ENCODE measurements at regions not wholly inside any gene's neighbourhood (a gene's known extent, or its start where the extent isn't known, plus 50 kb on each side); places are given as distances from the start of the nearest gene placed in this dataset.
"Not testable (repeated sequence)": the region's sequence is repeated elsewhere in the genome, so short reads cannot be mapped to it uniquely, and the experiment has no call there.

DNA sequence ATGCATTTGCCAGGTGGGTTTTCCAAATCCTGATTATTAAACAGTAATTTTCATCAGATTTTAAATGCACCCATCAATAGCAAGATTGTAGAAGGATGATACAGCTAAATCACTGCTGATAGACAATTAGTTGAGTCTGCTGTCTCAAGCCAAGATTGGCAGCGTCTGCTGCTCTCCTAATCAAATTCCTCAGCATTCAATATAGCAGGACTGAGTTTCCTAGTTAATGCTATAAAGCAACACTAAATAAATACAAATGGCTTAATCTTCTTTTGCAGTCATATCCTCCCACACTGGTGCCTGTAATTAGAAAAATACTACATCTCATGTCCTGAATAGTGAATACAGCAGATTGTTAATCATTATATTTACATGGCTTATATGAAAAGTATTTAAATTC is 1028.8 kb downstream of the ADGRL2 start:
- no peak for DNase-seq (ENCODE audit: low read depth)

DNA sequence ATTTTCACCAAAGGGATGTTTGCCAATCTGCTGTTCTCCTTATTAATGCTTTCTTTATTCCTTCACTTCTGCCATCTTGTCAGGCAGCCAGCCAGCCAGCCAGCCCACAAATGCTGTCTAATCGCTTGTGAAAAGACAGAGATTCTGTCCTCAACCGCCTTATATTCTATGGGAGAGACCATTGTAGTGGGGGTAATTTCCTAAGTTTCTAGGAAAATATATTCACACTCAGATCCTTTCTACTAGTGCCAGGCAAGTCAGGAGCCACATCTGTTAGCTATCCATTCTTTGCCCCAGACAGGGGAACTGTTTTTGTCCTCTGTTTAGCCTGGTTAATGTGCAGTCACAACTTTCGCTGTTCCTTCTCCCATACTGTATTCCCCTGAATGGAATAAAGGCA is 1023.1 kb downstream of the ADGRL2 start:
- DNase-seq (ENCODE audit: low read depth) = no peak

DNA sequence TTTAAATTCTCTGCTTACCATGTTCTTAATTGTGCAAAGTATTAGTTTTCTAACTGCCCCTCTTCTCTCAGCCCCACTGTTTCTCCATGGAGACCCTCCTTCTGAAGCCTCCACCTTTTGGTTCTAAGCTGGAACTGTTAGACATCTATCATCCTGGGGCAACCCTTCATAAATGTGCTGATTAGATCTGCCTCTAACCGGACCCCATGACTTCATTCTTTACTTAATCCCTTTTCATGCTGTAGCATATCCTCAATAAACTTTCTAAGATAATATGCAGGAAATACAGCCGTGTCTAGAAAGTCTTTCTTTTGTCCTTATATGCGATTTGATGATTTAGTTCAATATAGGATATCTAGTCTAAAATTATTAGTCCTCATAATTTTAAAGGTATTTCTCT is 1020.1 kb downstream of the ADGRL2 start:
- no peak for DNase-seq (ENCODE audit: low read depth)

DNA sequence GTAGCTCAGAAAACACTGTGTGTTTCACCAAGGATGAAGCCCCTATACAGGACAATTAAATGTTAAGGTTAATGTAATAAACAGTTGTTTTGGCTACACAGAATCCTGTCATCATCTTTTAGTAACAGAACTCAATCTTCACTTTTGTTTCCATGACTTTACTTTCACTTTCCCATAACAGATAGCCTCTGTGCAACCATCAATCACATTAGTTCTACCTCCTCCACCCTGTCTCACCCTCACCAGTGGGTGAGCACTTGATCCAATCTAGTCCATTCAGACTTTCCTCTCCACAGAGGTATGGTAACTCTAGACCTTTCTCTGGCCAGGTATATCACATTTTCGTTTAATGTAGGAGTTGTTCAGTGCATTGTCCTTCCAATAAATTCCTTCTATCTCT is 1018.5 kb downstream of the ADGRL2 start:
- no peak for DNase-seq (ENCODE audit: low read depth)

DNA sequence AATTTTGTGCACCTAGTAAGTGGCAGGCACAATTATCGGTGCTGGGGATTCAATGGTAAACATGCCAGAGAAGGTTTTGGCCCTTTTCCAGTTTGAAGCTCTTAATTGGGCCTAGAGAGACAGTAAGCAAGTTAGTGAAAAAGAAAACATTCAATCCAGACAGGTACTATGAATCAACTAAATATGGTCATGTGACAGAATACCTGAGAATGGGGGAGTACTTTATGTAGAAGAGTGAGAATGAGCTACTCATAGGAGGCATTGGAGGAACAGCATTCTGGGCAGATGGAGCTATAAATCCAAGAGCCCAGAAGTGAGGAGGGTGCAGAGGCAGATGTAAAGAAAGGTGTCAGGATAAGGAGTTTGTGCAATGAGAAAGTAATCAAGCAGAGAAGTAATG is 1017.9 kb downstream of the ADGRL2 start:
- no peak for DNase-seq (ENCODE audit: low read depth)

DNA sequence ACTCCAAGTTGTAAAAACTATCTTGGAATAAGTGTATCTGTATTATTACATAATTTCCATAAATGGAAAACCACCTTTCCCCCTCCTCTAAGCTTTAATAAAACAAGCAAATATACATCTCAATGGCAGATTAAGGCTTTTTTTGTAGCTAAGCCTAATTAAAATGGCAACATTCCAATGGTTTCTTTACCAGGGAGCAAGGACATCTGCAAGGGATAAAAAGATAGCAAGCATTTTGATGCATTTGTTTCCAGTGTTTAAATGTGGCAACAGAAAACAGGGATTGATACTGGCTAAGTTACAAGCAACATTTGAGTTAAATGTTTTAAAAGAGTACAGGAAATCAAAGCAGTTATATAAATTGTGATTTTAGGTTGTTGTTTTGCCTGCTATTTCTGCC is 1012.7 kb downstream of the ADGRL2 start:
- DNase-seq (ENCODE audit: low read depth) = no peak

DNA sequence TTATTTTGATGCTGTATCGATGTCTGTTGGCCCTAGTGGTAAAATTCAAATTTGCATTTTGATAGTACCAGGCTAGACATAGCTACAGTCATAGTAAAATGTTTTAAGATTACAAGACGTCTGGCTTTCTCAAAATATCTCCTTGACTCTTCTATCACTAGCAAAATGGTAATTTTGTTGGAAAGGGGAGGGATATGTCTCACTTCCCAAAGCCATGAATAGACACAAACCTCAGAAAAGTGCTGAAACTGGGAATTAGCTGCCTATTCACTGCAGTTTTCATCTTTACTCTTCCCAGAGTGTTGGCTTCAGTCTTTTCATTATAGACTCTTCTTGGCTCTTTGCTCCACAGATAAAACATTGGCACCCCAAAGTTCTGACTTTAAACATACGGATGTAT is 1009.9 kb downstream of the ADGRL2 start:
- DNase-seq (ENCODE audit: low read depth) = no peak

DNA sequence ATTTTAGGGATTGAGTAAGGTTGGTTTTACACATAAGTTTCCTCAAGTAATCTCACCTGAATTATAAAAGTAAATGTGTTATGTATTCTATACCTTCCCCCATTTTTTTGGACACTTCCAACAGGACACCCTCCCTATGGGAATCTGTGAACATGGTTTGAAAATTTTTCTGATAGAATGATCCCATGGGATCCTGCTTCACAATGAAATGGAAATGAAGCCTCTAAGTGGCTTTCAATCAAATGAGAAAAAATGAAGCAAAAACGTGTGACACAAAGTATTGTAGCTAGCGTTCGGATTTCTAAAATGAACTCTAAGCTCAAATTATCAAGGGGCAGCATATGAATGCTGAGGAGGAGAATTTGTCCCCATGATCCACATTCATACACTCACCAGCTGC is 1006.8 kb downstream of the ADGRL2 start:
- no peak for DNase-seq (ENCODE audit: low read depth)

DNA sequence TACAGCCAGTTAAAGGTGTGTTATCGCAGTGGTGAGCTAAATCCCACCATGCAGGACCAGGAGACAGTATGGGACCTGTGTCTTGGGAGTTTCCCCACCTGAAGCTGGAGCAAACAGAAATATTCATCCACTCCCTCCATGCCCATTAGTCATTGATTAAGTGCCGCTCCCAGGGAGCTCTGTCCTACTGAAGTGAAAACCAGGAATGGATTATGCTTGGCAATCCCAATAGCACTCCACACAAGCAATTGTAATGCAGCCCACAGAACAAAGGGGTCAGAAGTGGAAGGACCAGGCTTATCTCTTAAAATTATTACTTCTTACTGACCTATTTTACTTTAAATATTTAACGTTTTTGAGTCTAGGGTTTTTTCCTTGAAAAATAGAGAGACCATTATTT is 1005.4 kb downstream of the ADGRL2 start:
- no peak for DNase-seq (ENCODE audit: low read depth)

DNA sequence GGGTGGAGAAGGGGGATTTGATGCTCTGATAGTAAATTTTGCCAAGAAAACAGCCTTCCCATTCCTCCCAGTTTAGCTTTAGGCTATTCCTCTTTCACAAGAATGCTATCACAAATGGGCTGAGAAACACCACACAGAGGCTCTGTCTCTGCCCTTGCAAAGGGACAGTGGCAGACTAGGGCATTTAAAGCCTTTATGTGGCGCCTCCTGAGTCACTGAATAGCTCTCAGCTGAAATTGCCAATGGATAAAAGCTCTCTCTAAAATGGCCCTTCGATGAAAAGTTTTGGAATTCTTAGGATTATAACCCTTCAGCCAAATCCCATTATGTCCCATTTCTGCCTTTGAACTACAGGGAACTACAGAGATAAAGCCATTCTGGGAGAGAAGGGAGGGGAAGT is 1000.4 kb downstream of the ADGRL2 start:
- DNase-seq (ENCODE audit: low read depth) = no peak

DNA sequence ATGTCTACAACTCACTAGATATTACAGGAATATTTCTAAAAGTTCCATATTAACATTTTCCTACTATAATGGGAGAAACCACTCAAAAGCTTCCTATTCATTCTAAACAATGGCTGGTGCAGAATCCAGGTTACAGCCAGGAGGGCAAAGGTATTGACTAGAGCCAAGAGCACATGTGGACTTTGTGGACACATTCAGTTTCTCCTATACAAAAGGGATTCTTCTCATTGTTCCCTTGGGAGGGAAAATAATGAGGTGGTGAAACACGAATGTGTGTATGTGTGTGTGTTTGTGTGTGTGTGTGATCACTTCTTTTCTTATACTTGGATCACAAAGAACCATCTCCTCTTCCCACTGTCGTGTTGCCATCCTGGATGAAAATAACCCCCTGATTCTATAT is 1000.0 kb downstream of the ADGRL2 start:
- no peak for DNase-seq (ENCODE audit: low read depth)

DNA sequence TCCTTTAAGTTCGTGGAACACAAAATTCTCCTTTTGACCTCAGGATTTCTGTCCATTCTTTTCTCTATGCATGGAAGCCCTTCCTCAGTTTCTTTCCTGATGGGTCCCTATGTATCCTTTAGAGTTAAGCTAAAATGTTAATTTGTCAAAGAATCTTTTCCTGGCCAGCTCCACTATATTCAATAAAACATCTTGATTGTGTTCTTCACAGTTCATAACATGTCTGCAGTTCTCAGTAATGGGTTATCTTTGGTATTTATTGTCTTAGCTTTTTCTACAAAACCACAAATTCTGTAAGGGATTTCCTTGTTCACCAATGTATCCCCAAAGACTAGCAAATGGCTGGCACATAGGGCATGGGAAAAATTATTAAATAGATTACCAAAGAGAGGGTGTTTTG is 998.5 kb downstream of the ADGRL2 start:
- DNase-seq (ENCODE audit: low read depth) = no peak

DNA sequence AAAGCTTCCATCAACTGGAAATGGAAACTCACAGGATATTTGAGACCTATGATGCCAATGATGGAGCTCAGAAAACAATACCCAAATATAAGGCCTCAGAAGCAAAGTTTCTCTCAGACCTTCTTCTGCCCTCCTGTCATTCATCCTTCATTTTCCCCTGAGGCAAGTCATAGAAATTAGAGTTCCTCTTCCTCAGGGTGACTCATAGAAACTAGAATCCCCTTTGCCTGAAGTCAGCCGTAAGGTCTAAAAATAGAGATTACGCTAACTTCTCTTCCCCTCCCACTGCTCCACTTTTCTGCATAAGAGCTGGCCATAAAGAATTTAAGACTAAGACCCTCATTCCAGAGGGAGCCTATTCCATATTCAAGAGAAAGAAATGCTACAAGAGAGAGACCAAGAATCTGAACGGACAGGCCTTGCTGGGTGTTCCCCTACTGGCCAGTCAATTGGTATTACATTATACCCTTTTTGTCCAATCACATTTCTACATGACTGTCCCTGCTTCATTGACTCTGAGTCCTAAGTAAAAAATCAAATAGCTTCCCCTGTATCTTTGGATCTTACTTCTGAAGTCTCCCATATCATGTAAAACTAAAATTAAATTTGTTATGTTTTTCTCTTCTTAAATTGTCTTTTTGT is 994.9 kb downstream of the ADGRL2 start:
- DNase-seq (ENCODE audit: low read depth) = no peak

DNA sequence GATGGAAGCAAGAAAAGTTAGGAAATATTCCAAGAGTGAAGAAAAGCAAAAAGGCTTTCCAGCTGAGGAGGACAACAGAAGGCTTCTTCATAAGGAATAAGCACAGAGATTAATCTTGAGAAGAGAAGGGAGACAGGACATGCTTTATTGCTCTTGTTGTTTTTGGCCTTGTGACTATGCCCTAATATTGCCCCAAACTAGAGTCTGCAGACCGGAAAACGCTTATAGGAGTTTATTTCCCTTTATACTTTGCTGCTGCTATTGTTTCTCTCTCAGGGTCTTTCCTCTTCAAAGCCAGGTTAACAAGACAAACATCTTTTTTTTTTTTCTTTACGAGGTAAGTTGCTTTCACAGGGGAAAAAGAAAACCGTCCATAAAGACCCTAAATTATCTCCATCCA is 991.4 kb downstream of the ADGRL2 start:
- DNase-seq (ENCODE audit: low read depth) = no peak

DNA sequence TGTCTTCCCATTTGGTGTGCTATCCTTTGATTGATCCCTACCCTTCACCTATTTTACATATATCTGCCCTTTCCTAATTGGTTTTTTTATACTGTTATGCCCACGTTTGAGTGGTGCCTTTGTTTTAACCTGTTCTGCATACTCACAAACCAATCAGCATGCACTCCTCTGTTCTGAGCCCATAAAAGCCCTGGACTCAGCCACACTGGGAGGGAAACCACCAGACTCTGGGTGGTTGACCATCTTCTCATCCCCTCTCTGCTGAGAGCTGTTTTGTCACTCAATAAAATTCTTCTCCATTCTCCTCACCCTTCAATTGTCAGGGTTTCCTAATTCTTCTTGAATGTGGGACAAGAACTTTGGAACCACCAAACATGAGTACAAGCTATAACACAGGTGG is 989.8 kb downstream of the ADGRL2 start:
- DNase-seq (ENCODE audit: low read depth) = no peak

DNA sequence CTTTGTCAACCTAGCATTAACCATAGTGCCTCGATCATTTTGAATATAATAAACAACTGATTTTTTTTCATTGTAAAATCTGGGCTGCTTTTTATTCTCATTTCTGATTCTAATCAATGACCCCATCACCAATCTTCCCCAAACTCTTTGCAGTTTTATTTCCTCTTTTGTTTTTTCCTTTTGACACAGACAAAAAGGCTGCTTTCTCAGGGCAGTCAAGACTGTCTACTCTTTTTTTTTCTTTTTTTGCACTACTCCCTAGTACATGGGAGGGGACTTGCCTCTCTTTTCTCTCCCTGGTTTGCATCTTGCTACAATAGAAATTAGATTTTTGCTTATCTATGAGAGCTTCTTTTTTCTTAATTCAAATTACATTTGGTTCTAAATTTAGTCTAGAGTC is 987.9 kb downstream of the ADGRL2 start:
- DNase-seq (ENCODE audit: low read depth) = no peak

DNA sequence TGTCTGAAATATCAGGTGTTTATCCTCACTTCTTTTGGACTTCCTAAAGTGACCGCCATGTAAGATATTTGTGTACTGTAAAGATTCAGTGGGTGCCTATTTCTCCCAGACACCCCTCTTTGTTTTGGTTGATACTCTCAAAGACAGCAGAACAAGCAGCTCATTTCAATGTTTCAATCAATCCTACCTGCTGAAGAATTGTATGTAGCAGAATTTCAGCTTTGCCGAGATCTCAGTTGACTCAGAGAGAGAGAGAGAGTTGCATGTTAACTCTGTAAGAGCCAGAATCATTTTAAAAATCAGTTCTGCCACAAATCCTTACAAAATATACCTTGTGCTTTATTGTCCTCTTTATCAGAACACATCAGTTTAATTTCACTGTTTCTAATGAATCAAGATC is 987.3 kb downstream of the ADGRL2 start:
- no peak for DNase-seq (ENCODE audit: low read depth)

DNA sequence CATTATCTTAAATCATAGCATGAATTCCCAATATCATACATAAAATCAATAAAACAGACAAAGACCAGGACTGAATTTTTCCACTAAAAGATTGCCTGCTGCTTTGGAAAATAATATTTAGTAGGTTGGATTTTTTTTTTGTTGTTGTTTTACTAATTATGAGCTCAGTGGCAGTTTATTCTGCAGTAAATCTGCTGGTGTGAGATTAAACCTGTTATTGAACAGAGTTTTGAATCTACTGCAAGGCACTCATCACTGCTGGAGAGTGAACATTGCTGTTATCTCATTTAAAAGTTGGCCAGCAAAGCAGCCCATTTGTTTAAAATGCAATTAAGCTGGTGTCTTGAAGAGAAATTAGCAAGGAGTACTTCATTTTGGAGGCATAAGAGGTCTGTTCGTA is 986.1 kb downstream of the ADGRL2 start:
- no peak for DNase-seq (ENCODE audit: low read depth)

DNA sequence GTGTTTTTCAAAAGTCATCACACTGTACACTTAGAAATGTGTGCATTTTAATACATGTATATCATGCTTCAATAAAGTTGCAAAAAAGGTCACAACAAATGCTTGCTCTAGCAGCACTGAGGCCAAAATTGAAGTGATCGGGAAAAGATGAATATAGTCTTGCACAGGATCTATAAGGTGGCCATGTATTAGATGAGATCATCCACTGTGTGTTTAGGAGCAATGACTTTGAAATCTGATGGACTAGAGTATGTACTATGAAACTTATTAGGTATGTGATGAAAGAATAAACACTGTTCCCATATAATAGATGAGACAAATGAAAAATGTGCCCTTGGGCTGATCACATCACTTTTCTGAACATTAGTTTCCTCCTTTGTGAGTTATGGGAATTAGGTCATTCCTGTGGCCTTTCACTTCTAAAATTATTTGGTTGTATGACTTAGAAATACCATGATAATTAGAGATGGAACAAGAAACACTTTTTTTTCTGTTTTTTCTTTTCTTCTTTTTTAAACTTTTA is 984.6 kb downstream of the ADGRL2 start:
- no peak for DNase-seq (ENCODE audit: low read depth)

DNA sequence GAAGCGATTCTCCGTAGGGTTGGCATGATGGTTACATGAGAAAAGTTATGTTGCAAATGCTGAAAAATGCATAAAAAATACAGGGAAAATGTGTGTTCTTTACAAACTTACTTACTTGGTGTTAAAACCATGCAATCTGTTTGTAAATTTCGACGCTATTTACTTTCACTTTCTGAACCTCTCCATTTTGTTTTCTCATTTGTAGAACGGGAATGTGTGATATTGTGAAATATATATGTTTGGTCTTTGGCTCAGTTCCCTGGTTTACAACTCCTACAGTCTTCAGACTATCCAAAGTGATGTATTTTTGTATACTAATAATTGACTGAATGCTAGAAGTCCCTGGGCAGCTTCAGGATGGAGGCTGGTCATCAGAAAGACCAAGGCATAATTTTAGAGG is 982.3 kb downstream of the ADGRL2 start:
- no peak for DNase-seq (ENCODE audit: low read depth)

DNA sequence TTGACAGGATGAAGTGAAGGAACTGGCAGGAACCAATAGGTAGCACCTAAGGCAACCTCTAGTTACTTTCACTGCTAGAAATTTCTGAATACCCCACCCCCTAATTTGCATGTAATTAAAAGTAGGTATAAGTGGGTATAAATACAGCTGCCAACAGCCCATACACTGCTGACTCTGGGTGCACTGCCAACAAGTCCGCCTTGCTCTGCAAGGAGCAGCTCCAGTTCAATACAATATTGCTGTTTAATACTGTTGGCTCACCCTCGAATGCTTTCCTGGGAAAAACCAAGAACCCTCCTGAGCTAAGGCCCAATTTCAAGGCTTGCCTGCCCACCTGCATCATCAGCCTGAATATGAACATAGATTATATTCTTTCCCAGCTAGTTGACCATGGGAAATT is 981.9 kb downstream of the ADGRL2 start:
- DNase-seq (ENCODE audit: low read depth) = no peak

DNA sequence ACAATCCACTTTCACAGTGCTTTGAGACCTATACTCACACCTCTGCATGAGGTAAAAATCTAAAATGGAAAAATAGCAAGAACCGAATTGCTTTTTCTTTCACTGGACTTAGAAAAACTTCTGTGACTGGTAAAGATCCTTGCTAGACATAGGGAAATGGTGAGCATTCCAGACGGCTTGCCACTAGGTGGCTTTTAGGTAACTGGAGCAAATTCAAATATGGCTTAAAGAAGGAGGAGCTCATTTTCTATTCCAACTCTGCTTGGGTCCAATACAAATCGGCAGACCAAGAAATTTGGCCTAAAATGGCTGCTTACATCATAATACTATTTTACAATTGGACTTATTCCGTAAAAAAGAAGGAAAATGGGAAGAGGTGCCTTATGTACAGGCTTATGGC is 977.9 kb downstream of the ADGRL2 start:
- DNase-seq (ENCODE audit: low read depth) = no peak

DNA sequence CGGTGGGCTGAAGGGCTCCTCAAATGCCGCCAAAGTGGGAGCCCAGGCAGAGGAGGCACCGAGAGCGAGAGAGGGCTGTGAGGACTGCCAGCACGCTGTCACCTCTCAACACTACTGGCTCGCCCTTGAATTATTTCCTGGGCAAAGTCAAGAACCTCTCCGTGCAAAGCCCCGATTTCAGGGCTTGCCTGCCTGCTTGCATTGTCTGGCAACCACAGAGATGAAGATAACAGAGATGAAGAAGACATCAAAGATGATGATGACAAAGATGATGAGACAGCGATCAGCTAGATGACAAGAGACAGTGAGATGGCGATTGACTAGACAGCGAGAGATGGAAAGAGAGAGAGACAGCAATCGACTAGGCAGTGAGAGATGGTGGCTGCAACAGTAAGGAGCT is 976.5 kb downstream of the ADGRL2 start:
- no peak for DNase-seq (ENCODE audit: low read depth)

DNA sequence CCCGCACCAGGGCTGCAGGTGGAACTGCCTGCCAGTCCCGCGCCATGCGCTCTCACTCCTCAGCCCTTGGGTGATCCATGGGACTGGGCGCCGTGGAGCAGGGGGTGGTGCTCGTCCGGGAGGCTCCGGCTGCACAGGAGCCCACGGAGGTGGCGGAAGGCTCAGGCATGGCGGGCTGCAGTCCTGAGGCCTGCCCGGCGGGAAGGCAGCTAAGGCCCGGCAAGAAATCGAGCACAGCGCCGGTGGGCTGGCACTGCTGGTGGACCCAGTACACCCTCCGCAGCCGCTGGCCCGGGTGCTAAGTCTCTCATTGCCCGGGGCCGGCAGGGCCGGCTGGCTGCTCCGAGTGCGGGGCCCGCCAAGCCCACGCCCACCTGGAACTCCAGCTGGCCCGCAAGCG is 976.0 kb downstream of the ADGRL2 start:
- not testable (repeated sequence) for DNase-seq (ENCODE audit: low read depth)

Measured in RPMI7951 (cell line).